Adrenal gland (tissue), 9 donors: ENCODE measurements at regions not wholly inside any gene's neighbourhood (a gene's known extent, or its start where the extent isn't known, plus 50 kb on each side); places are given as distances from the start of the nearest gene placed in this dataset.

Source experiments
- DNase-seq, 7 donors: peaks; one replicate each; pipeline ENCODE4 v3.0.0-alpha.2; 2019 to 2020
- H3K27ac ChIP-seq, 5 donors: fragments of 200-600 bp; sonication (generic) in 4 of 5; 1 replicate in 3 of 5; 2 replicates in 2 of 5; pipeline versions ENCODE4 v1.5.1 to v1.8.0; 2016 to 2020; ENCODE audit warnings: mild to moderate bottlenecking in 1 of 5
- H3K27me3 ChIP-seq: fragments of 200-600 bp; 2 replicates; pipeline ENCODE4 v1.8.0; 2021
- H3K36me3 ChIP-seq, 2 donors: fragments of 200-600 bp; replicated peaks in 1 of 2; 1 replicate in 1 of 2; 2 replicates in 1 of 2; pipeline versions ENCODE4 v1.5.1 to v1.8.0; 2018 to 2022
- H3K4me1 ChIP-seq, 2 donors: fragments of 200-600 bp; replicated peaks in 1 of 2; 1 replicate in 1 of 2; 2 replicates in 1 of 2; pipeline versions ENCODE4 v1.5.1 to v1.8.0; 2018 to 2021
- H3K4me3 ChIP-seq, 4 donors: fragments of 200-600 bp; sonication (generic) in 3 of 4; one replicate each; pipeline ENCODE4 v1.5.1; 2016 to 2018
- H3K9me3 ChIP-seq, 3 donors: fragments of 200-600 bp; sonication (generic) in 1 of 3; replicated peaks in 1 of 3; 1 replicate in 2 of 3; 2 replicates in 1 of 3; pipeline versions ENCODE4 v1.5.1 to v1.8.0; 2016 to 2021
- CTCF ChIP-seq, 6 experiments: fragments of 450-650 bp in 4 of 6; fragments of 200-600 bp in 2 of 6; sonication (generic) in 1 of 6; IDR thresholded peaks; 1 replicate in 5 of 6; 2 replicates in 1 of 6; pipeline versions ENCODE4 v1.5.1 to v1.8.0; 2016 to 2021; ENCODE audit warnings: antibody characterized with exemption in 6 of 6, mild to moderate bottlenecking in 2 of 6, moderate library complexity in 1 of 6
- POLR2A ChIP-seq, 2 donors: fragments of 450-650 bp; IDR thresholded peaks; one replicate each; pipeline ENCODE4 v1.6.1; 2017; ENCODE audit warnings: antibody characterized with exemption in 2 of 2, mild to moderate bottlenecking in 2 of 2, moderate library complexity in 1 of 2
- WGBS, 4 donors: extraction: QIAGEN DNeasy Blood & Tissue Kit in 2 of 4; methylation state at CpG; one replicate each; pipeline versions ENCODE4 v1.1.5 to v1.1.7; 2013 to 2017; 5-methylcytosine and 5-hydroxymethylcytosine counted together
- intact Hi-C, 2 donors: fragments of 100-400 bp; cut with DNase I; formaldehyde crosslinking; loops; one replicate each; pipeline versions ENCODE4 v1.14.1 to v1.15.0; 2022 to 2023
- donor health status: healthy with polysubstance abuse.
- donor health status: Bipolar disorder and iron deficiency.
- donor health status: DM: yes; HTN: yes; CAD: no.
- donor health status: DM: no; HTN: no; CAD: no.
- donor health status: DM: no; HTN: no; CAD: no.

GRCh38 chr10:128556182-128557110 lies 430.2 kb upstream of the MKI67 start:
- H3K36me3 ChIP-seq = no peaks in the 10 kb centered on the region
- H3K27ac ChIP-seq = no peak overlapping the region
- no peaks in the 10 kb centered on the region for H3K9me3 ChIP-seq
- no peak overlapping the region for H3K4me3 ChIP-seq
- H3K27me3 ChIP-seq = no peaks in the 10 kb centered on the region
- intact Hi-C loops = no loop called here
- WGBS, 4 donors = 64 to 72% (median 66%) methylated on average over 13 to 15 of the region's 15 CpGs
- TF ChIP-seq POLR2A (IDR thresholded peaks at IDR 0.05) (no peak), CTCF (IDR thresholded peaks at IDR 0.05) (no peak)
- no peaks in the 10 kb centered on the region for H3K4me1 ChIP-seq
- no peak for DNase-seq

GRCh38 chr10:128557149-128557710 lies 431.0 kb upstream of the MKI67 start:
- no peaks in the 10 kb centered on the region for H3K4me1 ChIP-seq
- no peak for TF ChIP-seq POLR2A (IDR thresholded peaks at IDR 0.05)
- no peak for TF ChIP-seq CTCF (IDR thresholded peaks at IDR 0.05)
- no peaks in the 10 kb centered on the region for H3K36me3 ChIP-seq
- H3K4me3 ChIP-seq = no peak overlapping the region
- WGBS, 4 donors = 67 to 73% (median 71%) methylated on average over 12 of the region's 12 CpGs
- no peaks in the 10 kb centered on the region for H3K27me3 ChIP-seq
- H3K27ac ChIP-seq = no peak overlapping the region
- H3K9me3 ChIP-seq = no peaks in the 10 kb centered on the region
- intact Hi-C loops = no loop called here
- no peak for DNase-seq

- intact Hi-C loops = no loop called here
- H3K4me3 ChIP-seq = no peak overlapping the region
- H3K9me3 ChIP-seq = no peaks in the 10 kb centered on the region
- no peaks in the 10 kb centered on the region for H3K4me1 ChIP-seq
- no peaks in the 10 kb centered on the region for H3K36me3 ChIP-seq
- no peaks in the 10 kb centered on the region for H3K27me3 ChIP-seq
- TF ChIP-seq POLR2A (IDR thresholded peaks at IDR 0.05) (no peak), CTCF (IDR thresholded peaks at IDR 0.05) (no peak)
- no peak for DNase-seq
- WGBS, 4 donors = 58 to 66% (median 63%) methylated on average over 1 of the region's 1 CpG
- no peak overlapping the region for H3K27ac ChIP-seq
These were observed 434.2 kb upstream of the MKI67 start for GRCh38 chr10:128560406-128560805.

- no peaks in the 10 kb centered on the region for H3K27me3 ChIP-seq
- no peaks in the 10 kb centered on the region for H3K9me3 ChIP-seq
These were observed 434.8 kb upstream of the MKI67 start for GRCh38 chr10:128560993-128561392.

More at GRCh38 chr10:128560993-128561392, 434.8 kb upstream of the MKI67 start:
- Histone ChIP-seq H3K4me1 (no peaks in the 10 kb centered on the region), H3K27ac (no peak overlapping the region), H3K36me3 (no peaks in the 10 kb centered on the region), H3K4me3 (no peak overlapping the region)
- intact Hi-C loops = no loop called here
- no peak for TF ChIP-seq CTCF (IDR thresholded peaks at IDR 0.05)
- TF ChIP-seq POLR2A (IDR thresholded peaks at IDR 0.05) = no peak
- no peak for DNase-seq
- 87 to 97% (median 92%) methylated on average over 3 of the region's 3 CpGs for WGBS, 4 donors
